ENCODE measurements at regions not wholly inside any gene's neighbourhood (a gene's known extent, or its start where the extent isn't known, plus 50 kb on each side); places are given as distances from the start of the nearest gene placed in this dataset.
A peak's percentile ranks its signal among the peaks of the same experiment; 100 is the strongest.

DNA sequence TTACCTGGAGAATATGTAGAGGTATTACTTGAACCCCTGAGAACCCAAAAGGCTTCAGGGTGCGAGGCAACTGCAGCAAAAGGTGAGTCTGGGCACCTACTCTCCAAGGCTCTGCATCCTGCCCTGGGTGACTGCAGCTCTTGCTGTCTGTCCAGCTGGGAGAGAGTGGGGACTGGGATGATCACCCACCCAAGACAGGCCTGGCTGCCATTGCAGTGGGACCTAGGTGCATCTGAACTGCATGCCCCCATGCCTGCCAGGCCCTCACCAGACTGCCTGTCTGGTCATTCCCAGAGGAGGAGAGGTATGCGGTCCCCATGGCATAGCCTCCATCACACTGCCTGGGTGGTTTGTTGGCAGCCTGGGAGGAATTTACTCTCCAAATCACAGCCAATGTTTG is 563.9 kb downstream of the TFAP2A start:
- H3K14ac ChIP-seq (ENCODE audit: insufficient read depth, low read length): no peak overlapping the region
- peaks cover 4% of the 10 kb centered on the region; the same call in 1 of the 2 replicates for H3K27me3 Mint-ChIP-seq (ENCODE audit: low read depth)

More for the DNA sequence above, 563.9 kb downstream of the TFAP2A start:
- Histone ChIP-seq H3K23me2 (ENCODE audit: insufficient read length, low read depth, low read length, poor library complexity, severe bottlenecking) (no peaks in the 10 kb centered on the region), H2AFZ (ENCODE audit: low read length) (no peak overlapping the region), H3K27ac (ENCODE audit: insufficient read length, low read depth, low read length) (no peak overlapping the region), H3T11ph (ENCODE audit: low read length) (no peak overlapping the region), H3K4ac (ENCODE audit: low read depth, low read length) (no peak overlapping the region), H2BK15ac (ENCODE audit: low read depth, low read length) (no peak overlapping the region), H2BK120ac (ENCODE audit: low read depth, low read length, poor library complexity, severe bottlenecking) (no peak overlapping the region), H3K79me2 (ENCODE audit: insufficient read depth, low read length) (no peaks in the 10 kb centered on the region), H2BK20ac (ENCODE audit: low read depth, low read length, poor library complexity, severe bottlenecking) (no peak overlapping the region), H4K20me1 (ENCODE audit: control insufficient read depth, insufficient read depth, insufficient read length) (no peaks in the 10 kb centered on the region), H4K5ac (ENCODE audit: insufficient read length, low read depth, low read length) (no peak overlapping the region), H2AK5ac (ENCODE audit: insufficient read length, low read length) (no peak overlapping the region), H4K91ac (ENCODE audit: insufficient read length, low read depth, low read length) (peak overlapping the region; percentile 67), H2BK5ac (ENCODE audit: insufficient read length, low read length) (no peak overlapping the region), H3K4me1 (ENCODE audit: insufficient read depth, low read length) (no peaks in the 10 kb centered on the region), H3K18ac (ENCODE audit: insufficient read length, low read depth, low read length) (no peak overlapping the region), H4K8ac (replicated peaks; ENCODE audit: insufficient read length, low read depth, low read length) (no peak overlapping the region), H3K9ac (ENCODE audit: extremely low read depth, insufficient read length, low read length) (no peak overlapping the region), H3K56ac (ENCODE audit: insufficient read length, low read depth, low read length) (no peak overlapping the region), H3K79me1 (ENCODE audit: insufficient read depth, low read depth, low read length, poor library complexity, severe bottlenecking) (no peaks in the 10 kb centered on the region), H2BK12ac (ENCODE audit: insufficient read length, low read depth, low read length) (no peak overlapping the region), H3K23ac (ENCODE audit: insufficient read length, low read depth, low read length) (no peak overlapping the region), H3K4me2 (ENCODE audit: insufficient read depth, insufficient read length, low read length) (no peak overlapping the region), H3K9me3 (ENCODE audit: control insufficient read depth, low read depth, low read length) (peaks cover 3% of the 10 kb centered on the region), H3K27me3 (ENCODE audit: insufficient read depth, low read length) (no peaks in the 10 kb centered on the region)
- WGBS (ENCODE audit: extremely low coverage, insufficient read length, low lambda C conversion rate): no CpG with 5 or more reads among the region's 2 CpGs
- peaks cover 5 to 33% (median 9%) of the 10 kb centered on the region in 3 experiments; a peak in 6 of 7 replicates for H3K36me3 Mint-ChIP-seq (ENCODE audit: insufficient read depth in 1 of 3, low read depth in 3 of 3)
- peaks cover 2 to 8% of the 10 kb centered on the region in 2 experiments; a peak in 2 of 4 replicates for H3K4me1 Mint-ChIP-seq
- DNase-seq: no peak
- no peak overlapping the region for H3K4me3 Mint-ChIP-seq
- no peak overlapping the region for H3K27ac Mint-ChIP-seq
- H3K9me3 Mint-ChIP-seq: peaks cover 27 to 29% of the 10 kb centered on the region in 2 experiments
- TF ChIP-seq, protein P1, sequence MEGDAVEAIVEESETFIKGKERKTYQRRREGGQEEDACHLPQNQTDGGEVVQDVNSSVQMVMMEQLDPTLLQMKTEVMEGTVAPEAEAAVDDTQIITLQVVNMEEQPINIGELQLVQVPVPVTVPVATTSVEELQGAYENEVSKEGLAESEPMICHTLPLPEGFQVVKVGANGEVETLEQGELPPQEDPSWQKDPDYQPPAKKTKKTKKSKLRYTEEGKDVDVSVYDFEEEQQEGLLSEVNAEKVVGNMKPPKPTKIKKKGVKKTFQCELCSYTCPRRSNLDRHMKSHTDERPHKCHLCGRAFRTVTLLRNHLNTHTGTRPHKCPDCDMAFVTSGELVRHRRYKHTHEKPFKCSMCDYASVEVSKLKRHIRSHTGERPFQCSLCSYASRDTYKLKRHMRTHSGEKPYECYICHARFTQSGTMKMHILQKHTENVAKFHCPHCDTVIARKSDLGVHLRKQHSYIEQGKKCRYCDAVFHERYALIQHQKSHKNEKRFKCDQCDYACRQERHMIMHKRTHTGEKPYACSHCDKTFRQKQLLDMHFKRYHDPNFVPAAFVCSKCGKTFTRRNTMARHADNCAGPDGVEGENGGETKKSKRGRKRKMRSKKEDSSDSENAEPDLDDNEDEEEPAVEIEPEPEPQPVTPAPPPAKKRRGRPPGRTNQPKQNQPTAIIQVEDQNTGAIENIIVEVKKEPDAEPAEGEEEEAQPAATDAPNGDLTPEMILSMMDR (conservative IDR thresholded peaks at IDR 0.05): no peak

Data from H9 (cell line).